HUES48 (cell line): ENCODE measurements at regions not wholly inside any gene's neighbourhood (a gene's known extent, or its start where the extent isn't known, plus 50 kb on each side); places are given as distances from the start of the nearest gene placed in this dataset.

Source experiments
- H3K27ac ChIP-seq: one replicate; pipeline ENCODE4 v1.7.0; 2013; ENCODE audit warnings: low read depth, low read length, inconsistent platforms
- H3K27me3 ChIP-seq: 2 replicates; pipeline ENCODE4 v1.6.1; 2013; ENCODE audit warnings: mild to moderate bottlenecking, low read length; ENCODE audit not compliant: control insufficient read depth, insufficient read depth
- H3K36me3 ChIP-seq: 2 replicates; pipeline ENCODE4 v1.6.1; 2013; ENCODE audit warnings: low read length; ENCODE audit not compliant: control insufficient read depth, insufficient read depth
- H3K4me1 ChIP-seq: 2 replicates; pipeline ENCODE4 v1.6.1; 2013; ENCODE audit warnings: mild to moderate bottlenecking, low read length; ENCODE audit not compliant: control insufficient read depth, insufficient read depth
- H3K4me3 ChIP-seq: 2 replicates; pipeline ENCODE4 v1.5.1; 2013; ENCODE audit warnings: mild to moderate bottlenecking, low read depth, low read length
- H3K9ac ChIP-seq: 2 replicates; pipeline ENCODE4 v1.6.1; 2013; ENCODE audit warnings: mild to moderate bottlenecking, low read depth, low read length, moderate library complexity
- H3K9me3 ChIP-seq: 2 replicates; pipeline ENCODE4 v1.6.1; 2013; ENCODE audit warnings: low read length; ENCODE audit not compliant: control insufficient read depth, insufficient read depth

DNA sequence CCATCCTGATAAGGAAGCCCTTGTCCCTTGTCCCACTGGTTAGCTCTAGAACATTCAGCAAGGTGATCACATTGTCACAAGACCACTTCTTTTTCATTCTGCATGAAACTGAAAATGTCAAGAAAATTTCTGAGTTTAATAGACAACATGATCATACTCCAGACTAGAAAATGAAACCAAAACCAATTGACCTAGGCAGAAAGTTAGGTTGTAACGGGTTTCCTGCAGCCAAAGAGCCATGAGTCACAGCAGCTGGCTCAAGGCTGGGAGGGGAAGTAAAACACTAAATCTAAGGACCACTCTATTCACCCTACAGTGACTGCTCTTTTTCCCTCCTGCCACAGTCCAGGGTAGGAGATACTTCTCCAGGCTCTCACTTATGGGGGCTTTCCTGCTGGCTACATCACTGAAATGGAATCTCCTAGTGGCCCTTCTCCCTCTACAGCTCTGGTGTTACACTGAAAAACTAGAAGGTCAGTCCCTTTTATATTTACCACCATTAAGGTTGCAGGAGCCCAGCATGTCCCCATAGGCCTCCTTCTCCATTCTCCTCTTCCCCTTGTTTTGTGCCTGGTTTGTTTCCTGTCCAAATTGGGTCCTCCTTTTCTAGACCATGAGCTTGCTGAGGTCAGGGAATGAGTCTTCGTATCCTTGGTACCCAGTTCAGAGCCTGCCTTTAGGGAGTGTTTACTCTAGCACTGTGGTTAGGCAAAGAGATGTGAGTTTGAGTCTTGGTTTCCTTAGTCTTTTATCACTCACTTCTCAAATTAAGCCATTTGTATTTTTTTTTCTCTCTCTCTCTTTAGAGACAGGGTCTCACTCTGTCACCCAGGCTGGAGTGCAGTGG, 236.5 kb upstream of the JUN start:
- H3K27me3 ChIP-seq, result no peaks in the 10 kb centered on the region
- H3K27ac ChIP-seq, result no peak overlapping the region
- H3K4me3 ChIP-seq, result no peak overlapping the region
- no peaks in the 10 kb centered on the region for H3K36me3 ChIP-seq
- peaks cover 4% of the 10 kb centered on the region; the same call in 1 of the 2 replicates for H3K4me1 ChIP-seq
- no peak overlapping the region for H3K9ac ChIP-seq
- no peaks in the 10 kb centered on the region for H3K9me3 ChIP-seq

DNA sequence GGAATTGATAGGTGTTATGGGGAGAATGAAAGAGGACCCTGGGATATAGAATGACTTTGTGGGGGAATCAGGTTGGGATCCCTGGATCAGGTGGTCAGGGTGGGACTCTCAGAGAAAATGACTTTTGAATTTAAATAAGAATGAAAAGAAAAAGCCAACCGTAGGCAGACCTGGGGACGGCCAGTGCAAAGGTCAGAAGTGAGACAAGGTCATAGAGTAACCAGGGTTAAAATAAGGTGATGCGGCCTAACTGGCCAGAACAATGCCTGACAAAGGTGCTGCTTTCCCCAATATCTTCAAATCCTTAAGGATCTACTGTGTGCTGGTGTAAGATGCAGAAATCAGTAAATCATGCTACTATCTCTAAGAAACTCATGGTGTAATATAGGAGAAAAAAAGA, 238.4 kb upstream of the JUN start:
- Histone ChIP-seq H3K27ac (no peak overlapping the region), H3K9ac (no peak overlapping the region), H3K9me3 (no peaks in the 10 kb centered on the region), H3K27me3 (no peaks in the 10 kb centered on the region), H3K4me1 (no peaks in the 10 kb centered on the region), H3K36me3 (no peaks in the 10 kb centered on the region), H3K4me3 (no peak overlapping the region)

DNA sequence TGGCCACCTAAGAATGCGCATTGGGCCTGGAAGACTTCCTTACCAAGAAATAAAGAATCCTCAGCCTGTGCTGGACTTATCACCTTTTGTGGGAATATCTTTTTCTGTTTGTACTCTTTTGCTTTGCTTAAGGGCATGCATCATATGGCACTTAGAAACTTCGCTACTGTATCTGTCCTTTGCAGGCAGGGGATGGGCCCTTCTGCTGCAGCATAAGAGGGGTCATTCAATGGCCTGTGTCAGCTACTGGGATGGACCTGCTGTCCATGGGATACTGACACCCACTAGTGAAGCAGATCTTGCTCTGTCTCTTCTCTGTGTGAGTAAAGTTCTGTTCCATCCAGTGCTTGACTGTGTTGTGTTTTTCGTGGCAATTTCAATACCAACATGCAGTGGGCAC, 239.0 kb upstream of the JUN start:
- Histone ChIP-seq H3K27ac (no peak overlapping the region), H3K4me3 (no peak overlapping the region), H3K9ac (no peak overlapping the region), H3K4me1 (no peaks in the 10 kb centered on the region), H3K27me3 (no peaks in the 10 kb centered on the region), H3K9me3 (no peaks in the 10 kb centered on the region), H3K36me3 (no peaks in the 10 kb centered on the region)

- H3K9ac ChIP-seq, result no peak overlapping the region
- no peaks in the 10 kb centered on the region for H3K27me3 ChIP-seq
- H3K4me3 ChIP-seq, result no peak overlapping the region
- no peaks in the 10 kb centered on the region for H3K36me3 ChIP-seq
- no peak overlapping the region for H3K27ac ChIP-seq
- no peaks in the 10 kb centered on the region for H3K9me3 ChIP-seq
- H3K4me1 ChIP-seq, result no peaks in the 10 kb centered on the region
Measured at GRCh38 chr1:59025201-59025600, 241.4 kb upstream of the JUN start.

DNA sequence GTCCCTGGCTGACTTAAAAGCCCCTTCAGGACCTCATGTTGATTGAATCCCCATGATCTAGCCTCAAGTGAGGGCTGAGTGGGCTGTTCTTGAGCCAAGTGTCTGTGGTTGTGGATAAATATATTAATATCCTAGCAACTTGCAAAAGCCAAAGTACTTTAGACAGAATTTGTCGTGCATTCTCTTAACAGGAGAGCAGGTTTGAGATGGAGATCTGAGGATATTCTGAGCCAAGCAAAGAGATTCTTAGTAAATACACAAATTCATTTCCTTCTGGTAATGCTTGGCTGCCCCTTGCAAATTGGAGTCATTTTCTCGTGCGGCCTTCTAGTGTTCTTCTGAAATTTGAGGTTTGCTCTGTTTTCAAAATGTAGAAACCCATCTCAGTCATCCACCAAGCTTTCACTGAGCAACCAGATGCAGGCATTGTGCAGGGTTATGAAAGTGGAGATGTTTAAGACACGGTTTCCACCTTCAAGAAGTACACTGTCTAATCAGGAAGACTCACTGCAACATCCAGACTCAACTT, 242.1 kb upstream of the JUN start:
- Histone ChIP-seq H3K36me3 (no peaks in the 10 kb centered on the region), H3K9me3 (no peaks in the 10 kb centered on the region), H3K4me1 (no peaks in the 10 kb centered on the region), H3K27ac (no peak overlapping the region), H3K9ac (no peak overlapping the region), H3K27me3 (no peaks in the 10 kb centered on the region), H3K4me3 (no peak overlapping the region)

- Histone ChIP-seq H3K9ac (no peak overlapping the region), H3K27ac (no peak overlapping the region), H3K4me1 (no peaks in the 10 kb centered on the region), H3K27me3 (no peaks in the 10 kb centered on the region), H3K4me3 (no peak overlapping the region), H3K36me3 (no peaks in the 10 kb centered on the region), H3K9me3 (no peaks in the 10 kb centered on the region)
Measured at GRCh38 chr1:59026472-59026948, 242.7 kb upstream of the JUN start.

- Histone ChIP-seq H3K27me3 (no peaks in the 10 kb centered on the region), H3K9ac (no peak overlapping the region)
Measured at GRCh38 chr1:59027177-59027576, 243.3 kb upstream of the JUN start.

GRCh38 chr1:59028048-59028447, 244.2 kb upstream of the JUN start:
- no peaks in the 10 kb centered on the region for H3K9me3 ChIP-seq
- H3K4me3 ChIP-seq, result no peak overlapping the region
- no peaks in the 10 kb centered on the region for H3K27me3 ChIP-seq
- H3K9ac ChIP-seq, result no peak overlapping the region
- H3K27ac ChIP-seq, result no peak overlapping the region
- no peaks in the 10 kb centered on the region for H3K36me3 ChIP-seq
- no peaks in the 10 kb centered on the region for H3K4me1 ChIP-seq

More at GRCh38 chr1:59027177-59027576, 243.3 kb upstream of the JUN start:
- Histone ChIP-seq H3K4me1 (no peaks in the 10 kb centered on the region), H3K4me3 (no peak overlapping the region), H3K27ac (no peak overlapping the region), H3K9me3 (no peaks in the 10 kb centered on the region), H3K36me3 (no peaks in the 10 kb centered on the region)

DNA sequence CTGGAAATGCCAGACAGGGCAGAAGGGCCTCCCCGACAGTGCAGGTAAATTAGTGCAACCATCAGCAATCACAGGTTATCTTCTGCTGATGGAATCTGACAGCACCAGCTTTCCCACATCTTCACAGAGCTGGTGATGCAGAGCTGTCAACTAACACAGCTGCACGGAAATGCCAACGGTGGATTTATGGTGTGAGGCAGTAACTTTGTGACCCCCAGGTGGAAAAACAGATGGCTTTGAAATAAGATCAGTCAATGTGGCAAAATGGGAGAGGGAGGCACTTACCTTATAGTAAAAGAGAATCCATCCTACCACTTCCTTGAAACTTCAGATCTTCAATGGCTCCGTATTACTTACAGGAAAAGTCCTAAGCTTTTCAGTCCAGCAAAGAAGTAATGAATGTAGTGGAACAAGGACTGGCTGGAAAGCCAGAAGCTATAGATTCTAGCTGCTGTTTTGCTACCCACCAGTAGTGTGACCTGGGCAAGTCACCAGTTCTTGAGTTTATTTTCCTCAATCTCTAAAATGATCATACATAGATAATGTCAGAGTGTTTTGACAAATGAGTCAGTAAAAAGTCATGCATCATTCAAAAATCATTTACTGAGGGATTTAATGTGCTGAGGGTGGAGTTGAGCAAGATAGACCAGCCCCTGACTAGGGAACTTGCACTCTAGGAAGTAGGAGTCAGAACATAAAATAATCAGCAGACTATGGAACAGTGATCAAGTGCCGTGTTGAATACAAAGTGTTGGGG, 245.7 kb upstream of the JUN start:
- H3K9ac ChIP-seq, result no peak overlapping the region
- no peaks in the 10 kb centered on the region for H3K36me3 ChIP-seq
- H3K4me3 ChIP-seq, result no peak overlapping the region
- H3K27me3 ChIP-seq, result no peaks in the 10 kb centered on the region
- no peaks in the 10 kb centered on the region for H3K9me3 ChIP-seq
- H3K4me1 ChIP-seq, result no peaks in the 10 kb centered on the region
- H3K27ac ChIP-seq, result no peak overlapping the region

DNA sequence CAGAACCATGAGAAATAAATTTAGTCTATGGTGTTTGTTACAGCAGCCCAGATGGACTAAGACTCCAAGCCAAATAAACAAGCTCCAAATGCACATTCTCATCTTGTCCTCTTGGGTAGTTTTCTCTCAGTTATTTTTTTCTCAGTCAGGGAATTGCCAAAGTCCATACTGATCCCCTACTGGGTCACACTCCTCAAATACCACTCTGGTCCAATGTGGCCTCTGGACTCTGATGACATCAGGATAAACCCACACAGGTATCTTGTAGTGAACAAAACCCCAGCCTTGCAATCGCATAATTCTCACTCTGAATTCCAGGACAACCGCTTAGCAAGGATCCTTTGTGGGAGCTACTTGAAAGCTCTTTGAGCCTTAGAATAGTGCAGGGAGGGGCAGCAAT, 248.4 kb upstream of the JUN start:
- no peaks in the 10 kb centered on the region for H3K4me1 ChIP-seq
- no peak overlapping the region for H3K27ac ChIP-seq
- no peak overlapping the region for H3K4me3 ChIP-seq
- H3K9me3 ChIP-seq, result no peaks in the 10 kb centered on the region
- H3K27me3 ChIP-seq, result no peaks in the 10 kb centered on the region
- H3K9ac ChIP-seq, result no peak overlapping the region
- H3K36me3 ChIP-seq, result no peaks in the 10 kb centered on the region

- Histone ChIP-seq H3K4me3 (no peak overlapping the region), H3K9ac (no peak overlapping the region), H3K27ac (no peak overlapping the region), H3K4me1 (no peaks in the 10 kb centered on the region), H3K9me3 (no peaks in the 10 kb centered on the region), H3K36me3 (no peaks in the 10 kb centered on the region), H3K27me3 (no peaks in the 10 kb centered on the region)
Measured at GRCh38 chr1:59033761-59034160, 249.9 kb upstream of the JUN start.
